Immature natural killer cell (primary cell): ENCODE measurements at regions not wholly inside any gene's neighbourhood (a gene's known extent, or its start where the extent isn't known, plus 50 kb on each side); places are given as distances from the start of the nearest gene placed in this dataset.

ENCODE experiments used
- DNase-seq, 3 donors: peaks; one replicate each; pipeline ENCODE4 v3.0.0; 2022; ENCODE audit warnings: mixed read lengths in 1 of 3
- H3K27ac Mint-ChIP-seq, 6 donors: one replicate each; pipeline ENCODE4 v1.8.0; 2020; ENCODE audit warnings: mixed read lengths in 6 of 6, mild to moderate bottlenecking in 5 of 6, inconsistent platforms in 4 of 6, moderate library complexity in 3 of 6
- H3K27me3 Mint-ChIP-seq, 3 donors: one replicate each; pipeline ENCODE4 v1.8.0; 2020 to 2021; ENCODE audit warnings: low read depth in 3 of 3, mild to moderate bottlenecking in 3 of 3, mixed read lengths in 3 of 3, moderate library complexity in 3 of 3, inconsistent platforms in 1 of 3
- H3K36me3 Mint-ChIP-seq, 3 donors: one replicate each; pipeline ENCODE4 v1.8.0; 2020; ENCODE audit warnings: mixed read lengths in 3 of 3, inconsistent platforms in 2 of 3, mild to moderate bottlenecking in 2 of 3
- H3K4me1 Mint-ChIP-seq, 2 donors: one replicate each; pipeline ENCODE4 v1.8.0; 2020; ENCODE audit warnings: inconsistent platforms in 2 of 2, mild to moderate bottlenecking in 2 of 2, mixed read lengths in 2 of 2, moderate library complexity in 1 of 2
- H3K4me3 Mint-ChIP-seq, 5 donors: one replicate each; pipeline ENCODE4 v1.8.0; 2020; ENCODE audit warnings: mild to moderate bottlenecking in 5 of 5, mixed read lengths in 5 of 5, inconsistent platforms in 3 of 5, moderate library complexity in 3 of 5
- H3K9me3 Mint-ChIP-seq, 6 donors: one replicate each; pipeline ENCODE4 v1.8.0; 2020; ENCODE audit warnings: mild to moderate bottlenecking in 6 of 6, mixed read lengths in 6 of 6, inconsistent platforms in 4 of 6, moderate library complexity in 3 of 6

DNA sequence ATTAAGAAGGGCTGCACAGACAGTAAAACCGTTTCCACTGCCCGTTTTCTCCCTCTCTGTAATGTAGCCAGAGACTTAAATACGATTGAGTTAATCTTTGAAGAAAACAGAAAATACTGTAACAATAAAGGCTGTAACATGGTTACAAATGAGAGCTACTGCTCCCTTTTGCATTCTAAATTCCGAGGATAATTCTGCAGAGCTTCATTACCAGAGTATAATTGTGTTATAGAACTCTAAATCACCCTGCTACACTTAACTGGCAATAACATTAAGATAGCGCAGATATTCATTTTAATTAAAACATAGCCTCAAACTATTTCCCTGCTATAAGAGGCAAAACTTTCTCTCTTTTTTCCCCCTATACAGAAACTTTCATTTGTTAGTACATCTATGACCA is 283.7 kb upstream of the BRINP1 start:
- DNase-seq, result no peak
- Mint-ChIP-seq H3K27ac (no peak overlapping the region), H3K36me3 (no peaks in the 10 kb centered on the region)

DNA sequence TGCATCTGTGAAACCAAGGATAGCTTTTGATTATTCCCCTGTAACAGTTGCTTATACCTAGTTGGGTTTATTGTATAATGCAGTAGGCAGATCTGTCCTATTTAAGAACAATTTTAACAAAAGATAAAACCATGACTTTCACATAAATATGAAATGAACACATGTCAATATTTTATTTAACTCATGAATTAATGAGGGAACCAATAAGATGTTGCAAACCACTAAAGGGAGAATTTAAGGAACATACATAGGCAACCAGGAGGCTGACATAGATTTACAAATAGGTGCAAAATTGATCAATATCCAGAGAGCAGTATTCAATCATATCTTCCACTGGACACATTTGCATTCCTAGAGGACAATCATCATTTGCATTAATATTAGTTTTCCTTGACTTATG is 280.0 kb upstream of the BRINP1 start:
- H3K4me3 Mint-ChIP-seq, result no peak overlapping the region
- DNase-seq, result no peak
- H3K27ac Mint-ChIP-seq, result no peak overlapping the region
- H3K9me3 Mint-ChIP-seq, result peaks cover 0 to 18% (median 8%) of the 10 kb centered on the region in 6 donors
- no peaks in the 10 kb centered on the region for H3K4me1 Mint-ChIP-seq
- H3K27me3 Mint-ChIP-seq, result no peaks in the 10 kb centered on the region
- H3K36me3 Mint-ChIP-seq, result no peaks in the 10 kb centered on the region

More for the DNA sequence above, 283.7 kb upstream of the BRINP1 start:
- H3K27me3 Mint-ChIP-seq, result no peaks in the 10 kb centered on the region
- peaks cover 0 to 5% (median 0%) of the 10 kb centered on the region in 6 donors for H3K9me3 Mint-ChIP-seq
- no peak overlapping the region for H3K4me3 Mint-ChIP-seq
- H3K4me1 Mint-ChIP-seq, result no peaks in the 10 kb centered on the region

DNA sequence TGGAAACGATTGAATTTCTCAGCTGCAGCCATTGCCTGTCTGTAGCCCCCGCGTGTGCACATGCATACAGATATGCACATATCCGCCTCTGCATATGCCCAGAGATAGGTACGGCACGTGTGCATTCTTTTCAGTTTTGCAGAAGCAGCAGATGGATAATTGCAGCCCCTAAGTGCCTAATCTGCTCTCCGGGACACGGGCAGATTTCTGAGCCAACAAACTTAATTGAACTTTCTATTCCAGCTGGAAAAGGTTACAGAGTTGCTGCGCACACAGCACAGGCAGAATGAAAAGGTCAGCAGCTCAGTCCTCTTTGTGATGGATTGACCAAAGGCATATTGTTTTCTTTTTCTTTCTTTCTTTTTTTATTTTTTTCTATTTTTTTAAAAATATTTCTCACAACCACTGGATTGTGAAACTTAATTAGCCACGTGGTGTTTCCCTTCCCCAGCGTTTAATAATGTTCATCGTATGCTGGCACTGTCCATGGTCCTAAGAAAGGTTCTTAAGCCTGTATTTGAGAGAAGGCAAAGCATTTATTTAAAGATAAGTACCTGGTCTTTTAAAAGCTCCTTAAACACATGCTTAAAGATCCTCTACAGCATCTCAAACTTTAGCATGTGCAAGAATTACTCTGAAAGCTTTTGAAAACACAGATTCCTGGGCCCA is 270.2 kb upstream of the BRINP1 start:
- Mint-ChIP-seq H3K9me3 (peaks cover 0 to 10% (median 3%) of the 10 kb centered on the region in 6 donors), H3K36me3 (no peaks in the 10 kb centered on the region), H3K4me1 (no peaks in the 10 kb centered on the region)

DNA sequence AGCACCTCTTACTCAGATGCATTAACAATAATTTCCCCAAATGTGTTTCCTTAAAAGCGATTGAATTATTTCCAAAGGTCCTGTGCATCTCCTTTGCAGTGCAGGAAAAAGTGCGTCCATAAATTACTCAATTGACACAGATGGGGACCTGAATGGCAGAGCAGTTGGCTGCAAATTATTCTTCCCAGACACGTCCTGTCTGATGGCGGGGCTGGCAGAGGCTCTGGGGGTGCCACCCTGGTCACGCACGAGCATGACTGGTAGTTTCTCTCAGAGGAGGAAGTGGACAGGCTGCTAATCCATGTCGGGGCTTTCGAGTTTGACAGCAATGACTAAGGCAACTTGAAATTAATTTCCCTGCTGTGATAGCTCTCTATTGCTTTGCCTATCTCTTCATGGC is 264.8 kb upstream of the BRINP1 start:
- H3K4me3 Mint-ChIP-seq, result no peak overlapping the region
- no peak for DNase-seq
- H3K36me3 Mint-ChIP-seq, result no peaks in the 10 kb centered on the region
- peaks cover 0 to 6% (median 3%) of the 10 kb centered on the region in 3 donors for H3K27me3 Mint-ChIP-seq
- peaks cover 0 to 10% (median 3%) of the 10 kb centered on the region in 6 donors for H3K9me3 Mint-ChIP-seq
- no peak overlapping the region for H3K27ac Mint-ChIP-seq
- no peaks in the 10 kb centered on the region for H3K4me1 Mint-ChIP-seq

More for the DNA sequence above, 270.2 kb upstream of the BRINP1 start:
- Mint-ChIP-seq H3K4me3 (no peak overlapping the region), H3K27me3 (peaks cover 0 to 6% (median 0%) of the 10 kb centered on the region in 3 donors), H3K27ac (no peak overlapping the region)
- no peak for DNase-seq

DNA sequence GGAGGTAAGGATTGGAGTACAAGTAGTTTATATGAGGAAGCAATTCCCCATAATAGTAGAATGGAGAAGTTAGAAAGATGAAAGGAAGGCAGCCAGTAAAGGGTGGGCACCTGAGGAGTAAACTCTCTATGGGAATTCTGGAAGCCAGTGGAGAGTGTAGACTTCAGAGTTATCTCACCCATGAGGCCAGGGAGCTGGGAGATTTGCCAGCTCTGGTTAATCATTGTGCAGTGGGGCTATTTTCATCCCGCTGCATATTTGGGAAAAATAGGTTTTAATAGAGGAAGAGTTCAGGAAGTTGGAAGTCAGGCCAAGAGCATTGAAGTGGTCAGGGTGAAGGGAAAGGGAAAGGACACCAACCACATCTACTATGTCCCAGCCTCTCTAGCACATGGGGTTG is 242.3 kb upstream of the BRINP1 start:
- H3K9me3 Mint-ChIP-seq, result peaks cover 0 to 29% (median 4%) of the 10 kb centered on the region in 6 donors
- peaks cover 0 to 4% (median 1%) of the 10 kb centered on the region in 3 donors for H3K27me3 Mint-ChIP-seq
- no peak overlapping the region for H3K27ac Mint-ChIP-seq
- no peak overlapping the region for H3K4me3 Mint-ChIP-seq
- peaks cover 0 to 4% (median 0%) of the 10 kb centered on the region in 3 donors for H3K36me3 Mint-ChIP-seq
- DNase-seq, result no peak
- H3K4me1 Mint-ChIP-seq, result no peaks in the 10 kb centered on the region

DNA sequence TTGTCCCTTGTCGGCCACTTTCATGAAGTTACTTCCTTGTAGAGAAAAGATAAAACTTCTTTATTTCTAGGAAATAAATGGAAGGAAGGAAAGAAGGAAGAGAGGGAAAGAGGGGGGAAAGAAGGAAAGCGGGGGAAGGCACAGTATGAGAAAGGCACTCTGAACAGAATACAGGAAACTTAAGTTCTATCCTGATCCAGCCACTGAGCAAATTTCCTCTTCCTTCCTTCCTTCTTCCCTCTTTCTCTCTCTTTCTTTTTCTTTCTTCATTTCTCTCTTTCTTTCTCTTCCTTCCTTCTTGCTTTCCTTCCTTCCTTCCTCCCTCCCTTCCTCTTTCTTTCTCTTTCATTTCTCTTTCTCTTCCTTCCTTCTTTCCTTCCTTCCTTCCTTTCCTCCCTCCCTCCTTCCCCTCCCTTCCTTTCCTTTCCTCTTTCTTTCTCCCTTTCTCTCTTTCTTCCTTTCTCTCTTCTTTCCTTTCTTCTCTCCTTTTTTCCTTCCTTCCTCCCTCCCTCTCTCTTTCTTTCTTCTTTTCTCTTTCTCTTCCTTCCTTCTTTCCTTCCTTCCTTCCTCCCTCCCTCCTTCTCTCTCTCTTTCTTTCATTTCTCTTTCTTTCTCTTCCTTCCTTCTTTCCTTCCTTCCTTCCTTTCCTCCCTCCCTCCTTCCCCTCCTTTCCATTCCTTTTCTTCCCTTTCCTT is 240.2 kb upstream of the BRINP1 start:
- H3K9me3 Mint-ChIP-seq, result peaks cover 0 to 29% (median 2%) of the 10 kb centered on the region in 6 donors
- no peak overlapping the region for H3K27ac Mint-ChIP-seq
- H3K27me3 Mint-ChIP-seq, result peaks cover 0 to 1% (median 0%) of the 10 kb centered on the region in 3 donors
- DNase-seq, result no peak
- peaks cover 0 to 4% (median 0%) of the 10 kb centered on the region in 3 donors for H3K36me3 Mint-ChIP-seq
- no peaks in the 10 kb centered on the region for H3K4me1 Mint-ChIP-seq
- no peak overlapping the region for H3K4me3 Mint-ChIP-seq

DNA sequence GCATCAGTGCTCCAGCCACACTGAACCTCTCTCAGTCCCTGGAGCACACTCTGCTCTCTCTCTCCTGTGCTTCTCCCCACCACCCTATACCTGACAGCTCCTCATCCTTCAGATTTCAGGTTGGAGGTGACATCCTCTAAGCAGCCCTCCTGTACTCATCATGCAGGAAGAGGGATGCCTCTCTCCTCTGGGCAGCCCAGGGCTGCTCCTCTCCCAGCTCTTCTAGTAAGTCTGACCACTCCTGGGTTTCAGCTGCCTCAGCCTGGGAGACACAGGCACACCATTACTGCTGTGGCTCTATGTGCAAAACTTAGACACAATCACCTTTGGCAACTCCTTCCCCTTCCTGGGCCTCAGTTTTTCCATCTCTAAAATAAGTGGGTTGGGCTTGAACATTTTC is 232.4 kb upstream of the BRINP1 start:
- H3K27me3 Mint-ChIP-seq, result peaks cover 0 to 3% (median 0%) of the 10 kb centered on the region in 3 donors
- DNase-seq, result no peak
- no peak overlapping the region for H3K4me3 Mint-ChIP-seq
- no peaks in the 10 kb centered on the region for H3K4me1 Mint-ChIP-seq
- H3K9me3 Mint-ChIP-seq, result peaks cover 0 to 9% (median 4%) of the 10 kb centered on the region in 6 donors
- no peaks in the 10 kb centered on the region for H3K36me3 Mint-ChIP-seq
- H3K27ac Mint-ChIP-seq, result no peak overlapping the region

DNA sequence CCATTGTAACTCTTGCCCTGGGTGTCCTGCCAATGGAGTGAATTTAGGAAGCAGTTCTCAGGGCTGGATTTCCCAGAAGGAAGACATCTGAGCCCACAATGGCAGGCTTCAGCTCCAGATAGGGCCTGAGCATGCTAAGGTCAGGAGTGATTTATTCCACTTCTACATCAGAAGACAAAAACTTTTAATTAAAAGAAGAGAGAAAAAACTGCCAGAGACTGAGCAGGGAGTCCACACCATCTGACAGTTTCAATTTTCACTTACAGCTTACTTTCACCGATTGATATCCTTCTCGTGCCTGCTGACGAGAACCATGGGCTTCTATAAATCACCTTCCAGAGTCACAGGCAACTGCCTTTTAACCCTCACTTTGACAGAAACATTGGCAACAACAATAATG is 228.3 kb upstream of the BRINP1 start:
- no peak overlapping the region for H3K27ac Mint-ChIP-seq
- H3K36me3 Mint-ChIP-seq, result no peaks in the 10 kb centered on the region
- peaks cover 0 to 10% (median 3%) of the 10 kb centered on the region in 6 donors for H3K9me3 Mint-ChIP-seq

DNA sequence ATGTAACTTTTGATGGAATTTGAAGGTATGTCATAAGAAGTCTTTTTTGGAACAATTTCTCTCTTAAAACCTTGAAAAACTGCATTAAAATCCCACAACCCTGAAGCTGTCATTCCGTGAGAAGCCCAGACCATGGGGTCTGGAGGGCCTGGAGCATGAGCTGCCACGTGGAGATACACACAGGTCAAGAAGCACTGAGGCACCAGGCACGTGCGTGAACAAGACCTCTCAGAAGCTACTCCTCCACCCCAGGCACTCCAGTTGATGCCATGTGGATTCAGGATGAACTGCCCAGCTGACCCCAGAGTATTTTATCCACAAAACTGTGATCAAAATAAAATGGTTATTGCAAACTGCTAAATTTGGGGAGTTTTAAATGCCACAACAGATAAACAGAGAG is 227.5 kb upstream of the BRINP1 start:
- H3K4me1 Mint-ChIP-seq, result no peaks in the 10 kb centered on the region
- no peak overlapping the region for H3K4me3 Mint-ChIP-seq
- DNase-seq, result no peak
- H3K36me3 Mint-ChIP-seq, result no peaks in the 10 kb centered on the region
- peaks cover 0 to 1% (median 0%) of the 10 kb centered on the region in 3 donors for H3K27me3 Mint-ChIP-seq
- H3K27ac Mint-ChIP-seq, result no peak overlapping the region
- H3K9me3 Mint-ChIP-seq, result peaks cover 0 to 10% (median 3%) of the 10 kb centered on the region in 6 donors

More for the DNA sequence above, 228.3 kb upstream of the BRINP1 start:
- no peak overlapping the region for H3K4me3 Mint-ChIP-seq
- peaks cover 0 to 1% (median 0%) of the 10 kb centered on the region in 3 donors for H3K27me3 Mint-ChIP-seq
- H3K4me1 Mint-ChIP-seq, result no peaks in the 10 kb centered on the region
- DNase-seq, result no peak

DNA sequence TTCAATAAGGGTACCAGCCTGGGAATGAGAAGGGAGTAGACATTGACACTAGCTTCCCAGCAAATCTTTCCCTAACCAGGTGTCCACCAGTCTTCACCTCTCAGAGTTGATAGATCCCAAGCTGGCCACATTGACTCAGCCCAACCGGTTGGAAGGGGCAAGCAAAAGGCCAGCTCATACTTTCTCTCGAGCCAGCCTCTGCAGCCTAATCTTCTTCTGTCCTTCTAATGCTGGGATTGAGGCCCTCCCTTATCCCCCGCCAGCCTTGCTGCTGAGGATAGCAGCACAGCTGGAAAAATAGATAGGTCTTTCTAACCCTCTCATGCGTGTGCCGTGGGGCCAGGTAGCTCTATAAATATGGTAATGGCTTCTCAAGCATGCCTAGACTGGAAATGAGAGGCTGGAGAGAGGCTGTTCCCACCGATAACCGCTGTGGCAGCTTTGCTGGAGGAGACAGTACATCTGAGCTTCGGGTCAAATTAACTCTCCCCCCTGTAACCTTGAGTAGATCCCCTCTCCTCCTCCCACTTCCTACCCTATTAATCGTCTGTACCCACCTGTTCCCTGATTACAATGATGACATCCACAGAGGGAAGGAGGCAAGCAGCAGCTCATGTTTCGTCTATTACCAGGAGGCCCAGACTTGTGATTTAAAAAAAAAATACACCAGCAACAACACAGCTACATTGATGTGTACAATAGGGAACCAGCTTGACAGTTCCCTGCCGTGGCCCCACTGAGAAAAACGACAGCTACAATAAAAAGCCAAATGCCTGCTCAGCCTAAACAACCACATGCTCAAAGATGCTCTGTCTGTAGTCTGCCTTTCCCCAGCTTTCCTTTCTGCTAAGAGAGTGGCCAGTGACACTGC is 219.9 kb upstream of the BRINP1 start:
- Mint-ChIP-seq H3K4me1 (no peaks in the 10 kb centered on the region), H3K27me3 (peaks cover 0 to 5% (median 0%) of the 10 kb centered on the region in 3 donors), H3K36me3 (no peaks in the 10 kb centered on the region)

DNA sequence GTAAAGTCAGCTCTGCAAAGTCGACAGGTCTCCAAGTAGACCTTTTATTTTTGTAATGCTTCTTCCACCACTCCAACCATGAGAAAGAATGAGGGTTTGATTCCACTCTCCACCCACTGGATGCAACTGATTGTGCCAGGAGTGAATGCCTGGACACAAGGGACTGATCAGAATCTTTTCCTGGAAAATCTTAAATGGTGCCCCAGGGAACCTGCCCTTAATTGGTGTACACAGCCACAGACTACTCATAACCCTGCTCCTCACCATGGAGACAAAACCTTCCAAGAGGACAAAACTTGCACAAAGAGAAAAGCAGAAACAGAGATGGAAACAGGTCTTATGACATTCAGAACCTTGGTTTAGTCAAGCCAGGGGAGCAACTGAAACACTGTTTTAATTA is 208.6 kb upstream of the BRINP1 start:
- Mint-ChIP-seq H3K36me3 (no peaks in the 10 kb centered on the region), H3K4me3 (no peak overlapping the region), H3K9me3 (peaks cover 0 to 4% (median under 1%) of the 10 kb centered on the region in 6 donors), H3K27me3 (peaks cover 0 to 2% (median 2%) of the 10 kb centered on the region in 3 donors), H3K27ac (no peak overlapping the region), H3K4me1 (no peaks in the 10 kb centered on the region)
- DNase-seq, result no peak

More for the DNA sequence above, 219.9 kb upstream of the BRINP1 start:
- Mint-ChIP-seq H3K27ac (no peak overlapping the region), H3K4me3 (no peak overlapping the region), H3K9me3 (peaks cover 0 to 5% (median under 1%) of the 10 kb centered on the region in 6 donors)
- DNase-seq, result no peak

DNA sequence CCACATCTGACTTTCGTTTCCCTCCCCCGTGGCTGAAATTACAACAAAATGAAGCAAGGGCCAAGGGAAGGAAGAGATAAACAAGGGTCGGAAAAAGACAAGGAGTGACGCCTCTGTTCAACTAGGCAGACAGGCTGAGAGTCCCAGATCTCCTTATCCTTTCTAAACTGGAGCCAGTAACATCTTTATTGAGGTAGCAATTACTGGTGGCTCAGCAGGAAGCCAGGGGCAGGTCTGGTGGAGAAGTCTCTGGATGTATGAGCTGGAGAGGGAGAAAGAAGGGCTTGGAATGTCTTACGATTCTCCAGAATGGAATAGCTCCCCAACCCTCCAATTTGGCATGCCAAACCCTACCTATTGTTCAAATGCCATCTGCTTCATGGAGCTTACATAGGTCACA is 190.8 kb upstream of the BRINP1 start:
- Mint-ChIP-seq H3K27me3 (peaks cover 0 to 5% (median 5%) of the 10 kb centered on the region in 3 donors), H3K36me3 (no peaks in the 10 kb centered on the region), H3K4me3 (no peak overlapping the region), H3K27ac (no peak overlapping the region), H3K4me1 (peaks cover 0 to 4% of the 10 kb centered on the region in 2 donors), H3K9me3 (peaks cover 0 to 3% (median 0%) of the 10 kb centered on the region in 6 donors)
- no peak for DNase-seq

DNA sequence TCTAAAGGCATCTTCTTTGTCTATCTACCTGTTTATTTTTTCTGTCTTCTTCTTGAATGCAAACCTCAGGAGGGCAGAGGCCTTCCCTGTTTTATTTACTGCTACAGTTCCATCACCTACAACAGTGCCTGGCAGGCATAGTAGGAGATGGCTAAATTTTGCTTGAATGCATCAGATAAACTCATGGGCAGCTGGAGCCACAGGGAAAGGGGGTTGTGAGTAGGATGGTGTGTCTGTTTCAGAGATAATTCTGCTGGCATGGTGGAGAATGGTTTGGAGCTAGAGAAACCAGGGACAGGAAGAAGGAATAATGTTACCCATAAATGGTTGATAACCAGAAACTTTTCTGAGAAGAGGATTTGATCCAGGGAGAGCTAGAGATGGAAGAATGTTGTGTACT is 189.8 kb upstream of the BRINP1 start:
- no peak overlapping the region for H3K4me3 Mint-ChIP-seq
- no peaks in the 10 kb centered on the region for H3K36me3 Mint-ChIP-seq
- H3K9me3 Mint-ChIP-seq, result peaks cover 0 to 3% (median 0%) of the 10 kb centered on the region in 6 donors
- DNase-seq, result no peak
- H3K4me1 Mint-ChIP-seq, result peaks cover 0 to 4% of the 10 kb centered on the region in 2 donors
- H3K27ac Mint-ChIP-seq, result no peak overlapping the region
- H3K27me3 Mint-ChIP-seq, result peaks cover 0 to 5% (median 3%) of the 10 kb centered on the region in 3 donors
